Thoracic aorta (tissue), 2 donors: ENCODE measurements at regions not wholly inside any gene's neighbourhood (a gene's known extent, or its start where the extent isn't known, plus 50 kb on each side); places are given as distances from the start of the nearest gene placed in this dataset.
"Not testable (repeated sequence)": the region's sequence is repeated elsewhere in the genome, so short reads cannot be mapped to it uniquely, and the experiment has no call there.

ENCODE experiments used
- ATAC-seq: fragments of 150-250 bp; one replicate; pipeline ENCODE4 v1.8.0; 2017; ENCODE audit warnings: low read depth; ENCODE audit not compliant: insufficient number of reproducible peaks, low FRiP score
- DNase-seq: peaks from one replicate; pipeline ENCODE4 v3.0.0-alpha.2; 2020; ENCODE audit warnings: low spot score
- H3K27ac ChIP-seq, 2 donors: fragments of 200-600 bp; sonication (generic); 1 replicate in 1 of 2; 2 replicates in 1 of 2; pipeline ENCODE4 v1.5.1; 2016; ENCODE audit warnings: mild to moderate bottlenecking in 2 of 2, moderate library complexity in 2 of 2
- H3K27me3 ChIP-seq: fragments of 200-600 bp; sonication (generic); replicated peaks from 2 replicates; pipeline ENCODE4 v1.6.0; 2016; ENCODE audit warnings: mild to moderate bottlenecking; ENCODE audit not compliant: insufficient read depth
- H3K36me3 ChIP-seq: fragments of 200-600 bp; sonication (generic); one replicate; pipeline ENCODE4 v1.5.1; 2016
- H3K4me1 ChIP-seq, 2 donors: fragments of 200-600 bp; sonication (generic); 1 replicate in 1 of 2; 2 replicates in 1 of 2; pipeline versions ENCODE4 v1.5.1 to v1.6.0; 2016; ENCODE audit warnings: low read depth in 2 of 2, mild to moderate bottlenecking in 1 of 2; ENCODE audit not compliant: control insufficient read depth in 1 of 2
- H3K4me3 ChIP-seq: fragments of 200-600 bp; sonication (generic); 2 replicates; pipeline ENCODE4 v1.5.1; 2016; ENCODE audit warnings: mild to moderate bottlenecking
- H3K9me3 ChIP-seq: fragments of 200-600 bp; sonication (generic); 2 replicates; pipeline ENCODE4 v1.5.1; 2016
- TF ChIP-seq, protein P1 (sequence below): fragments of 200-600 bp; sonication (generic); IDR thresholded peaks from one replicate; pipeline ENCODE4 v1.5.1; 2019; ENCODE audit warnings: antibody characterized with exemption

DNA sequence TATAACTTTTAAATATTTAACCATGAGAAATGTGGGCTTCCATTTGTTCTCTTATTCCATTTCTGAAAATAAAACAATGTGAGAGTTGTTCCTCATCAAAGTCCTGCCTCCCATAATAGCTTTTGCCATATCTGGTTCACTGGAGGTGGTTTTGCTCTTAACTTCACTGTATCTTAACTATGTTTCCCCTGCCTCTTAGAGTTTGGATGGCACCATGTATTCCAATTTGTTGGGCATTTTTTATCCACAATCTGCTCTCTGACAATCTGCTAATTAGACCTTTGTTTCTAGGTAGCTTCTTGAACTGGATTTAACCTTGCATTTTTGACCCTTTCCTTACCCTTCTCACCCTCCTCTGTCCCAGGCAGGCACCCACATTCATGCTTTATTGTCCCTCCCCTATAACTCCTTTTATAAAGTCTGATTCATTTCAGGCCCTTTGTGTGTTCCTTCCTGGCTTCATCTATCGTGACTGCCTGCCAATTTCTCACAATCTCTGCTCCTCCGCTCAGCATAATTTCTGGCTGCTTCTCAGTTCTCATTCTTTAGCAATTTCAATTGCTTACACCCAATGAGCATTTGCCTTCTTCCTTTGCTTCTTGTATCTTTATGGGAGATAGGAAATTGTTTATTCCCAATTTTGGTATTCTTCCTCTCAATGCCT is 144.2 kb upstream of the ARHGEF26 start:
- no peak for ATAC-seq
- no peaks in the 10 kb centered on the region for H3K36me3 ChIP-seq
- DNase-seq = no peak
- TF ChIP-seq, protein P1, sequence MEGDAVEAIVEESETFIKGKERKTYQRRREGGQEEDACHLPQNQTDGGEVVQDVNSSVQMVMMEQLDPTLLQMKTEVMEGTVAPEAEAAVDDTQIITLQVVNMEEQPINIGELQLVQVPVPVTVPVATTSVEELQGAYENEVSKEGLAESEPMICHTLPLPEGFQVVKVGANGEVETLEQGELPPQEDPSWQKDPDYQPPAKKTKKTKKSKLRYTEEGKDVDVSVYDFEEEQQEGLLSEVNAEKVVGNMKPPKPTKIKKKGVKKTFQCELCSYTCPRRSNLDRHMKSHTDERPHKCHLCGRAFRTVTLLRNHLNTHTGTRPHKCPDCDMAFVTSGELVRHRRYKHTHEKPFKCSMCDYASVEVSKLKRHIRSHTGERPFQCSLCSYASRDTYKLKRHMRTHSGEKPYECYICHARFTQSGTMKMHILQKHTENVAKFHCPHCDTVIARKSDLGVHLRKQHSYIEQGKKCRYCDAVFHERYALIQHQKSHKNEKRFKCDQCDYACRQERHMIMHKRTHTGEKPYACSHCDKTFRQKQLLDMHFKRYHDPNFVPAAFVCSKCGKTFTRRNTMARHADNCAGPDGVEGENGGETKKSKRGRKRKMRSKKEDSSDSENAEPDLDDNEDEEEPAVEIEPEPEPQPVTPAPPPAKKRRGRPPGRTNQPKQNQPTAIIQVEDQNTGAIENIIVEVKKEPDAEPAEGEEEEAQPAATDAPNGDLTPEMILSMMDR = no peak
- H3K27ac ChIP-seq = no peak overlapping the region
- H3K4me1 ChIP-seq = peaks cover 0 to 46% of the 10 kb centered on the region in 2 donors
- H3K4me3 ChIP-seq = no peak overlapping the region
- H3K27me3 ChIP-seq = no peaks in the 10 kb centered on the region
- no peaks in the 10 kb centered on the region for H3K9me3 ChIP-seq

GRCh38 chr3:153978006-153978405 is 143.2 kb upstream of the ARHGEF26 start:
- DNase-seq (no peak), ATAC-seq (no peak)
- H3K9me3 ChIP-seq = no peaks in the 10 kb centered on the region
- H3K27me3 ChIP-seq = no peaks in the 10 kb centered on the region
- no peak overlapping the region for H3K27ac ChIP-seq
- no peaks in the 10 kb centered on the region for H3K36me3 ChIP-seq
- TF ChIP-seq, protein P1 = no peak
- H3K4me1 ChIP-seq = peaks cover 0 to 40% of the 10 kb centered on the region in 2 donors
- no peak overlapping the region for H3K4me3 ChIP-seq

DNA sequence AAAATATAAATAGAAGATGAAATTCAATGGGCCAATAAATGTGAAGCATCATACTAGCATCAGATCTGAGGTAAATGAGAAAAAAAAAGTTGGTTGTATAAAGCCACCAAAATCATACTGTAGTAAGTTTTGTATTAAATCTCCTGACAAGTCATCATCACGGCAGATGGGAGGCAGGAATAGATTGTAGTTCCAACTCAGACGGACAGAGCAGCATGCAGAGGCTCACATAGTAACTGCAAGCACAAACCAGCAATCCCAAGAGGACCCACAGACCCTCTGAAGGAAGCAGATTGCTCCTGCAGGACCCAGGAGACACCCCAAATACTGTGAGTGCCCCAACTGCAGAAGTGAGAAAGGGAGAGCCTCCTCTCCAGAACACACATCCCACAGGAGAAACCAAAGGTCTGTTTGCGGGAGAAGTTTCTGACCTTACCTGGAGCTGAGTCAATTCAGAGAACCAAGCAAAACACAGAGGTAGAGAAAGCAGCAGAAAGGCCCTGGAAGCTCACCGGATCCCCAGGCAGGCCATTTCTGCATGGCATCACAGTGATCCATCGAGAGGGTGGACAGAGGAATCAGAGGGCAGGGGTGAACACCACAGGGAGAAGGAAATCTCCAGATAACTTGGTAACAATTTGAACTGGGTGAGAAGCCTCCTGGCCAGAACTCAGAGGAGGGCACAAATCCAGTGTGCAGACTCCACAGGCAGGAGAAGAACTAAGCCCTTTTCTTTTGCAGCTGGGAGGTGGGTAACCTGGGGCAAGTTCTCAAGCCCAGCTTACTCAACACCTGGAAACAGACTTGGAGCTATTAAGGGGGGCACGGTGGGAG is 141.6 kb upstream of the ARHGEF26 start:
- TF ChIP-seq, protein P1 = no peak
- no peak for DNase-seq
- Histone ChIP-seq H3K4me1 (peaks cover 0 to 25% of the 10 kb centered on the region in 2 donors), H3K27me3 (no peaks in the 10 kb centered on the region), H3K9me3 (no peaks in the 10 kb centered on the region), H3K4me3 (no peak overlapping the region), H3K27ac (no peak overlapping the region), H3K36me3 (no peaks in the 10 kb centered on the region)
- ATAC-seq = no peak

DNA sequence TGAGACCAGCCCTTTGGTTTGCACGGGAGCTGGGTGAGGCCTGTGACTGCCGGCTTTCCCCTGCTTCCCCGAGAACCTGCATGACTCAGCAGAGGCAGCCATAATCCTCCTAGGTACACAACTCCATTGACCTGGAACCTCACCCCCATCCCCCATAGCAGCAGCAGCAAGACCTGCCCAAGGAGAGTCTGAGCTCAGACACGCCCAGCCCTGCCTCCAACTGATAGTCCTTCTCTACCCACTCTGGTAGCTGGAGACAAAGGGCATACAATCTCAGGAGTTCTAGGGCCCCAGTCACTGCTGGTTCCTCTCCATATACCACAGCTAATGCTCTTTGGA is 141.0 kb upstream of the ARHGEF26 start:
- Histone ChIP-seq H3K27ac (no peak overlapping the region), H3K9me3 (no peaks in the 10 kb centered on the region), H3K27me3 (no peaks in the 10 kb centered on the region), H3K4me1 (peaks cover 0 to 24% of the 10 kb centered on the region in 2 donors), H3K36me3 (no peaks in the 10 kb centered on the region), H3K4me3 (no peak overlapping the region)
- TF ChIP-seq, protein P1 = no peak
- DNase-seq (no peak), ATAC-seq (no peak)

DNA sequence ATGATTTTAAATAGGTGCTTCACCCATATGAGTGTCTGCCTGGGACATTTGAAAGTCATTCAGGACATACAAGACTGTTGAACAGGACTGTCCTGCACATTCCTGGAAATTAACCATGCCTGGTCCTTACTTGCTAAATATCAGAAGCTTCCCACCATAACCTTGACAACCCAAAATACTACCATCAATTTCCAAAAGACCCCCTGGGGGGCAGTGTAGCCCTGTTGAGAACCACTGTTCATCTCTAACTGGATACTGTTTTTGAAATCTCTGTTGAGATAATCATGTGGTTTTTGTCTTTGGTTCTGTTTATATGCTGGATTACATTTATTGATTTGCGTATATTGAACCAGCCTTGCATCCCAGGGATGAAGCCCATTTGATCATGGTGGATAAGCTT is 123.8 kb upstream of the ARHGEF26 start:
- H3K4me1 ChIP-seq, H3K4me3 ChIP-seq, H3K36me3 ChIP-seq, ATAC-seq, H3K27me3 ChIP-seq, H3K9me3 ChIP-seq, DNase-seq, H3K27ac ChIP-seq: not testable (repeated sequence)
